Muscle of leg (tissue), 3 donors: ENCODE measurements at regions not wholly inside any gene's neighbourhood (a gene's known extent, or its start where the extent isn't known, plus 50 kb on each side); places are given as distances from the start of the nearest gene placed in this dataset.
"Not testable (repeated sequence)": the region's sequence is repeated elsewhere in the genome, so short reads cannot be mapped to it uniquely, and the experiment has no call there.

Experiments used
- DNase-seq: peaks from one replicate; pipeline ENCODE4 v3.0.0; 2013
- H3K27ac ChIP-seq: one replicate; pipeline ENCODE4 v1.5.1; 2013; ENCODE audit warnings: mild to moderate bottlenecking, low read length, control low read depth
- H3K27me3 ChIP-seq: one replicate; pipeline ENCODE4 v1.6.1; 2013; ENCODE audit warnings: low read length; ENCODE audit not compliant: control insufficient read depth, insufficient read depth
- H3K36me3 ChIP-seq: one replicate; pipeline ENCODE4 v1.6.1; 2013; ENCODE audit warnings: low read length; ENCODE audit not compliant: control insufficient read depth, insufficient read depth
- H3K4me1 ChIP-seq: one replicate; pipeline ENCODE4 v1.6.1; 2013; ENCODE audit warnings: low read length; ENCODE audit not compliant: control insufficient read depth, insufficient read depth
- H3K4me3 ChIP-seq: one replicate; pipeline ENCODE4 v1.5.1; 2013; ENCODE audit warnings: low read length, control low read depth
- H3K9me3 ChIP-seq: replicated peaks from 2 replicates; pipeline ENCODE4 v1.6.1; 2013; ENCODE audit warnings: low read depth, low read length; ENCODE audit not compliant: control insufficient read depth
- WGBS: methylation state at CpG from one replicate; pipeline ENCODE4 v1.1.5; 2013; ENCODE audit warnings: missing lambda C conversion rate; ENCODE audit not compliant: insufficient coverage; 5-methylcytosine and 5-hydroxymethylcytosine counted together

GRCh38 chr18:56420868-56421267 lies 217.5 kb downstream of the TXNL1 start:
- not testable (repeated sequence) for H3K36me3 ChIP-seq, DNase-seq, H3K4me3 ChIP-seq, H3K27ac ChIP-seq, H3K9me3 ChIP-seq, H3K27me3 ChIP-seq, H3K4me1 ChIP-seq
- no CpG with 5 or more reads among the region's 5 CpGs for WGBS

DNA sequence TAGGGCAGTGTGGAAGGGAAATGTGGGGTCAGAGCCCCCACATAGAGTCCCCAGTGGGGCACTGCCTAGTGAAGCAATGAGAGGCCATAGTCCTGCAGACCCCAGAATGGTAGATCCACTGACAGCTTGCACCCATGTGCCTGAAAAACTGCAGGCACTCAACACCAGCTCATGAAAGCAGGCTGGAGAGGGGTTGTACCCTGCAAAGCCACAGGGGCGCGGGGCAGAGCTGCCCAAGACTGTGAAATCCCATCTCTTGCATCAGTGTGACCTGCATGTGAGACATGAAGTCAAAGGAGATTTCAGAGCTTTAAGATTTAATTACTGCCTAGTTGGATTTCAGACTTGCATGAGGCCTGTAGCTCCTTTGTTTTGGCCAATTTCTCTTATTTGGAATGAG lies 224.0 kb downstream of the TXNL1 start:
- DNase-seq = no peak
- Histone ChIP-seq H3K27ac (no peak overlapping the region), H3K4me3 (no peak overlapping the region), H3K9me3 (peaks cover 3% of the 10 kb centered on the region), H3K36me3 (no peaks in the 10 kb centered on the region), H3K4me1 (no peaks in the 10 kb centered on the region), H3K27me3 (no peaks in the 10 kb centered on the region)
- 93% methylated on average over 2 of the region's 2 CpGs for WGBS

DNA sequence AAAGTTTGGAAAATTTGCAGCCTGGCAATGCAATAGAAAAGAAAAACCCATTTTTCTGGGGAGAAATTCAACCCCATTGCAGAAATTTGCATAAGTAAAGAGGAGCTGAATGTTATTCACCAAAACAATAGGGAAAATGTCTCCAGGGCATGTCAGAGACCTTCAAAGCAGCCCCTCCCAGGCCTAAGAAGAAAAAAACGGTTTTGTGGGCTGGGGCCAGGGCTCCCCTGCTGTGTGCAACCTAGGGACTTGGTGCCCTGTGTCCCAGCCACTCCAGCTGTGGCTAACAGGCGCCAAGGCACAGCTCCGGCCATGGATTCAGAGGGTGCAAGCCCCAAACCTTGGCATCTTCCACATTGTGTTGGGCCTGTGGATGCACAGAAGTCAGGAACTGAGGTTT lies 224.5 kb downstream of the TXNL1 start:
- Histone ChIP-seq H3K27me3 (no peaks in the 10 kb centered on the region), H3K4me3 (no peak overlapping the region), H3K9me3 (peaks cover 3% of the 10 kb centered on the region), H3K27ac (no peak overlapping the region), H3K4me1 (no peaks in the 10 kb centered on the region), H3K36me3 (no peaks in the 10 kb centered on the region)
- no peak for DNase-seq
- 76% methylated on average over 3 of the region's 3 CpGs for WGBS

DNA sequence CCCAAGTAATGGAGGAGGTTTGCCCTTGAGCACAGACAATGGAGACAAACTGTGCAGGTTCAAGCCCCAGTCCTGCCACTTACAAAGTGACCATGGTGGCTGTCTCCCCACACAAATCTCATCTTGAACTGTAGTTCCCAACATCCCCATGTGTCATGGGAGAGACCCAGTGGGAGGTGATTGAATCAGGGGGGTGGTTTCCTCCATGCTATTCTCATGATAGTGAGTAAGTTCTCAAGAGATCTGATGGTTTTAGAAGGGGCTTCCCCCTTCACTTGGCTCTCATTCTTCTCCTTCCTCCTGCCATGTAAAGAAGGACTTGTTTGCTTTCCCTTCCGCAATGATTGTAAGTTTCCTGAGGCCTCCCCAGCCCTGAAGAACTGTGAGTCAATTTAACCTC lies 225.4 kb downstream of the TXNL1 start:
- peaks cover 3% of the 10 kb centered on the region for H3K9me3 ChIP-seq
- no peaks in the 10 kb centered on the region for H3K4me1 ChIP-seq
- no peaks in the 10 kb centered on the region for H3K36me3 ChIP-seq
- H3K27me3 ChIP-seq = no peaks in the 10 kb centered on the region
- no peak overlapping the region for H3K27ac ChIP-seq
- no CpG with 5 or more reads among the region's 1 CpG for WGBS
- DNase-seq = no peak
- no peak overlapping the region for H3K4me3 ChIP-seq

GRCh38 chr18:56409736-56410135 lies 228.7 kb downstream of the TXNL1 start:
- Histone ChIP-seq H3K36me3 (no peaks in the 10 kb centered on the region), H3K4me1 (no peaks in the 10 kb centered on the region), H3K27me3 (no peaks in the 10 kb centered on the region), H3K9me3 (peaks cover 5% of the 10 kb centered on the region), H3K27ac (no peak overlapping the region), H3K4me3 (no peak overlapping the region)
- DNase-seq = no peak

DNA sequence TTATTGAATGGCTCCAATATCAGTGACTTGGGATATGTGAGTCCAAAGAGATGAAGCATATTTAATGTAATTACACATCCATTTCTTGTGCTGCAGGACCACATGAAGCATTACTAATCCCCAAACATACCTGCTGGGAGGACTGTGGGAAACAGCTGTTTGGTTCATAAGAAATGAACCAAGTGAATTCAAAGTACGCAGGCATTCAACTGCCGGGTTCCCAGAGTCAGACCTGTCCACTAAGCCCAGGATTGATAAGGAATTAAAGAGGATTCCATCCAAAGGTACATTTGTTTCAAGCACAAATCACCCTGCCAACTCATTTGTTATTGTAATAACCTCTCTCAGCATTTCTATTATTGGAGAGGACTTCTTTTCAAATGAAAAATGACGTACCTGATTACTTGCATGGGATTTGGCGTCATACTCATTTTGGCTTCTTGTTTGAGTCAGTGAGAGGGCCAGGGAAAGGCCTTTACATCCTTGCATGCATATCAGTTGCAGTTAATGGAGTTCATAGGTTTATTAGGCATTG lies 230.7 kb downstream of the TXNL1 start:
- 43% methylated on average over 2 of the region's 4 CpGs for WGBS
- Histone ChIP-seq H3K36me3 (no peaks in the 10 kb centered on the region), H3K9me3 (peaks cover 5% of the 10 kb centered on the region), H3K4me3 (no peak overlapping the region), H3K27ac (no peak overlapping the region), H3K4me1 (no peaks in the 10 kb centered on the region), H3K27me3 (no peaks in the 10 kb centered on the region)
- DNase-seq = no peak

DNA sequence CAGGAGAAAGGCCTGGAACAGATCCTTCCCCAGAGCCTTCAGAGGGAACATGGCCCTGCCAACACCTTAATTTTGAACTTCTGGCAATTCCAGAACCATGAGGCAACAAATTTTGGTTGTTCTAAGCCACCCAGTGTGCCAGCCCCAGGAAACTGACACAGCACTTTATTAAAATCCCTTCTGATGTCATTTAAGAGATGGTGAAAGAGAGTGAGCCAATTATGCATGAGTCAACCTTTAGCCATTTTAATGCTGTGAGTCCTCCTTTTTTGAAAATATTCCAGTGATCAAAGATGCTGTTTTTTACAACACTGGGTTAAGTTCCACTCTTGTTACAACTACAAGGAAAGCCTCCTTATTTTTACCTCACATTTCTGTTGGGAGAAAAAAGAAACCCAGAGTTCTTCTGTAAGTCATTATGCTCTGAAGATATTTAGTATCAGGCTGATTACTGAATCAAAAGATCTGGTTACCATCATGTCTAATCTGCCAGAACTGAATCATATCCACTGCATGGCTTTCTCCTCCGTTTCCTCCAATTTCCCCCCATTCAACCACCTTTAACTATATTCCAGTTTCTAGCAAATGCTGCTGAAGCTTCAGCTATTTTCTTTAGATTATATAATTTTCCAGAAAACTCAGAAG lies 235.4 kb downstream of the TXNL1 start:
- H3K9me3 ChIP-seq = peaks cover 5% of the 10 kb centered on the region
- no peak for DNase-seq
- no peaks in the 10 kb centered on the region for H3K36me3 ChIP-seq
- 40% methylated on average over 1 of the region's 1 CpG for WGBS
- H3K27me3 ChIP-seq = no peaks in the 10 kb centered on the region
- no peaks in the 10 kb centered on the region for H3K4me1 ChIP-seq
- no peak overlapping the region for H3K27ac ChIP-seq
- H3K4me3 ChIP-seq = no peak overlapping the region

GRCh38 chr18:56393870-56394269 lies 244.5 kb downstream of the TXNL1 start:
- H3K27me3 ChIP-seq = no peaks in the 10 kb centered on the region
- no peak overlapping the region for H3K4me3 ChIP-seq
- no peaks in the 10 kb centered on the region for H3K4me1 ChIP-seq
- no peaks in the 10 kb centered on the region for H3K36me3 ChIP-seq
- no peaks in the 10 kb centered on the region for H3K9me3 ChIP-seq
- WGBS = 100% methylated on average over 2 of the region's 3 CpGs
- DNase-seq = no peak
- no peak overlapping the region for H3K27ac ChIP-seq

- no CpG with 5 or more reads among the region's 3 CpGs for WGBS
- no peak overlapping the region for H3K27ac ChIP-seq
- H3K27me3 ChIP-seq = no peaks in the 10 kb centered on the region
- H3K9me3 ChIP-seq = no peaks in the 10 kb centered on the region
- H3K4me1 ChIP-seq = no peaks in the 10 kb centered on the region
- no peak overlapping the region for H3K4me3 ChIP-seq
- no peaks in the 10 kb centered on the region for H3K36me3 ChIP-seq
- DNase-seq = peak; percentile 44
These were observed 246.3 kb downstream of the TXNL1 start for GRCh38 chr18:56391931-56392590.

DNA sequence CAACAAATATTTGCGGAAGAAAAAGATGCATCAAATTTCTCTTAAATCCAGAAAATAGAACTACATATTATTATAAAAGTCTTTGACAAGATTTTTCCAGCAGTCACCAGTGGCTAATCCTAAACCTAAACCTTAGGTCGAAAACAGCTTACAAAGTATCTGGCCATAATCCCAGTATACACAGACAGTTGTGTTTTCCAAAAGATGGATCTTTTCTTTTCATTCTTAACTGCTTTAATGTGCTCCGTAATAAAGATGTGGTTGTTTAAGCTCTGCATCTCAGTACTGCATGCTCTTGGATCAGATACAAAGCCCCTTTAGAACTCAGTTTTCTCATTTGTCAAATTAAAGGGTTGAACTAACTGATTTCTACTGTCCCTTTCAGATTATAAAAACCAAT lies 247.8 kb downstream of the TXNL1 start:
- WGBS = no CpG with 5 or more reads among the region's 3 CpGs
- no peak overlapping the region for H3K4me3 ChIP-seq
- H3K4me1 ChIP-seq = no peaks in the 10 kb centered on the region
- no peaks in the 10 kb centered on the region for H3K9me3 ChIP-seq
- no peak overlapping the region for H3K27ac ChIP-seq
- no peaks in the 10 kb centered on the region for H3K27me3 ChIP-seq
- H3K36me3 ChIP-seq = no peaks in the 10 kb centered on the region
- peak; percentile 59 for DNase-seq
